Neural crest cell (in vitro differentiated cells): ENCODE measurements at regions not wholly inside any gene's neighbourhood (a gene's known extent, or its start where the extent isn't known, plus 50 kb on each side); places are given as distances from the start of the nearest gene placed in this dataset.

Experiments used
- DNase-seq: peaks from one replicate; pipeline ENCODE4 v3.0.0; 2021; ENCODE audit warnings: low read depth, mixed read lengths, low spot score
- H3K27ac Mint-ChIP-seq: one replicate; pipeline ENCODE4 v1.8.0; 2021; ENCODE audit warnings: mild to moderate bottlenecking, mixed read lengths; ENCODE audit not compliant: unreplicated experiment
- H3K27me3 Mint-ChIP-seq: 2 replicates; pipeline ENCODE4 v1.8.0; 2021; ENCODE audit warnings: low read depth, mild to moderate bottlenecking, mixed read lengths
- H3K36me3 Mint-ChIP-seq: 2 replicates; pipeline ENCODE4 v1.8.0; 2021; ENCODE audit warnings: low read depth, mild to moderate bottlenecking, mixed read lengths
- H3K4me1 Mint-ChIP-seq: 2 replicates; pipeline ENCODE4 v1.8.0; 2021; ENCODE audit warnings: mixed read lengths
- H3K4me3 Mint-ChIP-seq: one replicate; pipeline ENCODE4 v1.8.0; 2021; ENCODE audit warnings: mild to moderate bottlenecking, mixed read lengths
- H3K9me3 Mint-ChIP-seq: 2 replicates; pipeline ENCODE4 v1.8.0; 2021; ENCODE audit warnings: mixed read lengths
- CTCF ChIP-seq: fragments of 200-600 bp; sonication (generic); conservative IDR thresholded peaks from 2 replicates; pipeline ENCODE4 v1.5.0; 2021; ENCODE audit warnings: antibody characterized with exemption, mild to moderate bottlenecking

DNA sequence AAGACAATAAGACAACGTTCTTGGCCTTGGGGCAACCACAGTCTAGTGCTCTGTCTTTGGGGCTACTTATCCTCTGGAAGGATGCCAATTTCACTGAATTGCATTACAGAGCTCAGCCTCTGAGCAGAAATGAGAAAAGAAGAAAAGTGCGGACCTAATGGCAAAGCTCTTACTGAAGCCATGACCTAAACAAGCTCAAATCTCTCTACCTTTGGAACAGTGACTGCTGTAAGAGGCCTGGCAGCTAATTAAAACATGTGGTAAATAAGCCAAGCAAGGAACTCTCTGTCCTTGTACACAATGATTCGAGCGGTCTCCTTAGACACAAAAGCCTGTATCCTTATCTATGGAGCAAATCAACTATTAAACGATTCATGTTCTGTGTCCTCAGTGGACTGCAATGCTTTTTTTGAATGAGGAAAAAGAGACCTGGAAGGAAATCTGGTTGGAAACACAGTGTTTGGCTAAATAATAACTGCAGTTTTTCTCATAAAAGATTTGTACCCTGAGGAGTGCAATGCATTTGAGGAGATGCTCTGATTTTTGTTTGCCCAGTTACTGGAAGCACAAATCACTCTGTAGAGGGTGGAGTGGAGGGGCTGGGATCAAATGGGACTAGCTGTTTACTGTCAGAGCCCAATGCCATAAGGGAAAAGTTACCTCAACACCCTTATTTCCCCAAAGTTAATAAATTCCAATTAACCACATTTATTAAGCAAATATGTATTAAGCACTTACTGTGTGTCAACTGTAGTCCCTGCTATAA is 113.9 kb downstream of the NDUFA12 start:
- Mint-ChIP-seq H3K27ac (no peak overlapping the region), H3K4me3 (no peak overlapping the region), H3K4me1 (no peaks in the 10 kb centered on the region), H3K9me3 (no peaks in the 10 kb centered on the region), H3K27me3 (peaks cover 8% of the 10 kb centered on the region), H3K36me3 (peaks cover 2% of the 10 kb centered on the region)
- no peak for DNase-seq
- TF ChIP-seq CTCF = no peak

GRCh38 chr12:94879542-94879941 is 124.0 kb downstream of the NDUFA12 start:
- no peak overlapping the region for H3K4me3 Mint-ChIP-seq
- H3K36me3 Mint-ChIP-seq = peaks cover under 1% of the 10 kb centered on the region
- H3K4me1 Mint-ChIP-seq = peaks cover 3% of the 10 kb centered on the region
- no peak for DNase-seq
- no peak for TF ChIP-seq CTCF
- no peaks in the 10 kb centered on the region for H3K9me3 Mint-ChIP-seq
- H3K27me3 Mint-ChIP-seq = peaks cover 68% of the 10 kb centered on the region
- no peak overlapping the region for H3K27ac Mint-ChIP-seq

- no peak for DNase-seq
- Mint-ChIP-seq H3K27me3 (peaks cover 78% of the 10 kb centered on the region), H3K27ac (no peak overlapping the region)
These were observed 128.0 kb downstream of the NDUFA12 start for GRCh38 chr12:94875525-94875924.

GRCh38 chr12:94874518-94875302 is 128.8 kb downstream of the NDUFA12 start:
- H3K27me3 Mint-ChIP-seq = peaks cover 83% of the 10 kb centered on the region
- H3K27ac Mint-ChIP-seq = no peak overlapping the region
- peak overlapping the region; percentile 78 for H3K4me3 Mint-ChIP-seq

More at GRCh38 chr12:94875525-94875924, 128.0 kb downstream of the NDUFA12 start:
- TF ChIP-seq CTCF = peak; percentile 48
- no peaks in the 10 kb centered on the region for H3K36me3 Mint-ChIP-seq
- peaks cover 9% of the 10 kb centered on the region for H3K4me1 Mint-ChIP-seq
- H3K4me3 Mint-ChIP-seq = peak overlapping the region; percentile 68
- no peaks in the 10 kb centered on the region for H3K9me3 Mint-ChIP-seq

More at GRCh38 chr12:94874518-94875302, 128.8 kb downstream of the NDUFA12 start:
- Mint-ChIP-seq H3K4me1 (peaks cover 9% of the 10 kb centered on the region), H3K36me3 (no peaks in the 10 kb centered on the region), H3K9me3 (no peaks in the 10 kb centered on the region)
- DNase-seq = no peak
- no peak for TF ChIP-seq CTCF
